CD4-positive, alpha-beta memory T cell (primary cell): ENCODE measurements at regions not wholly inside any gene's neighbourhood (a gene's known extent, or its start where the extent isn't known, plus 50 kb on each side); places are given as distances from the start of the nearest gene placed in this dataset.
"Not testable (repeated sequence)": the region's sequence is repeated elsewhere in the genome, so short reads cannot be mapped to it uniquely, and the experiment has no call there.

Experiments
- CTCF ChIA-PET: fragments of 350-600 bp; sonication (Branson Sonifier 250); formaldehyde crosslinking; loops from one replicate; lab custom pipeline; 2021; ENCODE audit warnings: inconsistent platforms; ENCODE audit not compliant: partially characterized antibody; lab: Charles Lee
- POLR2A ChIA-PET: fragments of 350-600 bp; sonication (Branson Sonifier 250); formaldehyde crosslinking; loops from one replicate; lab custom pipeline; 2021; ENCODE audit not compliant: partially characterized antibody; lab: Charles Lee
- DNase-seq, 5 donors: peaks; one replicate each; pipeline versions ENCODE4 v3.0.0 to v3.0.0-alpha.2; 2020 to 2022; ENCODE audit warnings: mixed read lengths in 1 of 5
- H3K27ac ChIP-seq: one replicate; pipeline ENCODE4 v1.7.0; 2013; ENCODE audit warnings: low read depth, low read length
- H3K27me3 ChIP-seq: 2 replicates; pipeline ENCODE4 v1.7.0; 2013; ENCODE audit warnings: mild to moderate bottlenecking, low read length, moderate library complexity; ENCODE audit not compliant: insufficient read depth
- H3K36me3 ChIP-seq: 2 replicates; pipeline ENCODE4 v1.7.0; 2013; ENCODE audit warnings: mild to moderate bottlenecking, low read length, moderate library complexity; ENCODE audit not compliant: insufficient read depth
- H3K4me1 ChIP-seq: 2 replicates; pipeline ENCODE4 v1.7.0; 2013; ENCODE audit warnings: mild to moderate bottlenecking, low read length, moderate library complexity; ENCODE audit not compliant: insufficient read depth
- H3K4me3 ChIP-seq, 2 donors: one replicate each; pipeline ENCODE4 v1.7.0; 2013; ENCODE audit warnings: low read length in 2 of 2, mild to moderate bottlenecking in 1 of 2
- H3K9me3 ChIP-seq, 2 donors: one replicate each; pipeline ENCODE4 v1.7.0; 2013; ENCODE audit warnings: low read length in 2 of 2, control low read depth in 1 of 2; ENCODE audit not compliant: control insufficient read depth in 1 of 2
- H3K27ac Mint-ChIP-seq, 7 donors: one replicate each; pipeline ENCODE4 v1.8.0; 2020 to 2021; ENCODE audit warnings: mixed read lengths in 7 of 7, mild to moderate bottlenecking in 6 of 7, inconsistent platforms in 3 of 7, moderate library complexity in 3 of 7
- H3K27me3 Mint-ChIP-seq, 2 donors: one replicate each; pipeline ENCODE4 v1.8.0; 2020 to 2021; ENCODE audit warnings: mixed read lengths in 2 of 2
- H3K36me3 Mint-ChIP-seq, 2 donors: one replicate each; pipeline ENCODE4 v1.8.0; 2020 to 2021; ENCODE audit warnings: mixed read lengths in 2 of 2, inconsistent platforms in 1 of 2, mild to moderate bottlenecking in 1 of 2
- H3K4me1 Mint-ChIP-seq, 4 donors: one replicate each; pipeline ENCODE4 v1.8.0; 2020 to 2021; ENCODE audit warnings: mixed read lengths in 4 of 4, mild to moderate bottlenecking in 1 of 4
- H3K4me3 Mint-ChIP-seq, 8 donors: one replicate each; pipeline ENCODE4 v1.8.0; 2020 to 2021; ENCODE audit warnings: mixed read lengths in 8 of 8, mild to moderate bottlenecking in 7 of 8, moderate library complexity in 6 of 8, inconsistent platforms in 3 of 8
- H3K9me3 Mint-ChIP-seq, 8 donors: one replicate each; pipeline ENCODE4 v1.8.0; 2020 to 2021; ENCODE audit warnings: mixed read lengths in 8 of 8, mild to moderate bottlenecking in 5 of 8, inconsistent platforms in 3 of 8, moderate library complexity in 1 of 8
- intact Hi-C: fragments of 100-400 bp; cut with micrococcal nuclease; formaldehyde crosslinking; loops from one replicate; pipeline ENCODE4 v1.15.1; 2023

DNA sequence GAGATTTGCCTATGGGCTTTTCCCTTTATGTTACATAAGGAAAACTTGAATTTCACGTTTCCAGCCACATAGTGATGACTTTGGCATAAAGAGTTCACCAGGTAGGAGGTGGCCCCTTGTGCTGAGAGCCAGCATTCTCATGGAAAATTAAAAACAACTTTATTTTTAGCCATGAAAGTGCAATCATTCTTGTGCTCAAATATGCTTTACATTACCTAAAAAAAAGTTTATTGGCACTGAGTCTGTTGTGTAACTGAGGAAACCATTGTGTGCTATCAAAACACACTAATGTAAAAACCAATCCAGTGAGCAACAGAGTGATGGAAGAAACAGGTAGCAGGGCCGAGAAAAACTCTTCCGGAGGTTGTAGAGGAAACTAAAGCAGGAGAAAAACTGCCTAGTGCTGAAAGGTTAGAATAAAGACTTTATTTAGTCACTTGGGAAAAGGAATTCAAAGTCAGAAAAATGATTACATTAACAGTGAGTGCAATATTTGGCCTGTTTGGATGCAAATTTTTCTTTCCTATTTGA is 332.9 kb upstream of the TMC3 start:
- H3K27ac ChIP-seq, H3K27ac Mint-ChIP-seq, H3K27me3 Mint-ChIP-seq, DNase-seq, intact Hi-C loops, H3K9me3 ChIP-seq, H3K4me3 Mint-ChIP-seq, H3K36me3 ChIP-seq, POLR2A ChIA-PET, CTCF ChIA-PET, H3K4me3 ChIP-seq, H3K36me3 Mint-ChIP-seq, H3K4me1 ChIP-seq, H3K4me1 Mint-ChIP-seq, H3K27me3 ChIP-seq, H3K9me3 Mint-ChIP-seq: not testable (repeated sequence)

DNA sequence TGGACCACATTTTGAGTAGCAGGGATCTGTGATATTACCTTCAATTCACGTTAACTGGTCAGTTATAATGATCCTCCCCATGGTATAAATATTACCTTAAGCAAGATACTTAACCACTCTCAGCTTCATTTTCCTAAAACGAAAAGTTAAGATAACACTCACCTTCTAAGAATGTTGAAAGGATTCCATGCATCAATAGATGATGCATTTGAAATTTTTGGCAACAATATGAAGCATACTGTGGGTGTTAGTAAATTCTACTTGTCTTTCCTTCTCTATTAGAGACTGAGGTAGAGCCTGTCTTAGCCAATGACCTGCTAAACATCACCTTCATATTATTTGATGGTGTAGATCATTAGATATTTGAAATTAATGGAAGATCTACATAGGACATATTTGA is 331.7 kb upstream of the TMC3 start:
- H3K9me3 ChIP-seq, POLR2A ChIA-PET, H3K27me3 Mint-ChIP-seq, H3K4me3 ChIP-seq, H3K4me1 ChIP-seq, H3K27me3 ChIP-seq, H3K27ac ChIP-seq, DNase-seq, H3K4me3 Mint-ChIP-seq, H3K4me1 Mint-ChIP-seq, H3K36me3 Mint-ChIP-seq, H3K36me3 ChIP-seq, intact Hi-C loops, H3K9me3 Mint-ChIP-seq, CTCF ChIA-PET, H3K27ac Mint-ChIP-seq: not testable (repeated sequence)

DNA sequence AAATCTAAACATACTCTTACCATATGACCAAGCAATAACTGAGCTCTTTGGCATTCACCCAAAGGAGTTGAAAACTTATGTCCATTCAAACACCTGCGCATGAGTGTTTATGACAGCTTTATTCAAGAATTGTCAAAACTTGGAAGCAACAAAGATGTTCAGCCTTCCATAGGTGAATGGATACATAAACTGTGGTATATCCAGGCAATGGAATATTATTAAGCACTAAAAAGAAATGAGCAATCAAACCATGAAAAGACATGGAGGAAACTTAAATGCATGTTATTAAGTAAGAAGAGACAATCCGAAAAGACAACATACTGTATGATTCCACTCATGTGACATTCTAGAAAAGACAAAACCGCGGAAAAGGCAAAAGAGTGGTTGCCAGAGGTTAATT is 312.0 kb upstream of the TMC3 start:
- Mint-ChIP-seq H3K27ac (no peak overlapping the region), H3K27me3 (peaks cover 6% of the 10 kb centered on the region in 2 donors), H3K4me3 (no peak overlapping the region), H3K4me1 (no peaks in the 10 kb centered on the region), H3K36me3 (no peaks in the 10 kb centered on the region), H3K9me3 (peaks cover 0 to 7% (median 3%) of the 10 kb centered on the region in 8 donors)
- Histone ChIP-seq H3K27me3 (no peaks in the 10 kb centered on the region), H3K4me3 (no peak overlapping the region), H3K9me3 (no peaks in the 10 kb centered on the region), H3K4me1 (no peaks in the 10 kb centered on the region), H3K36me3 (no peaks in the 10 kb centered on the region), H3K27ac (no peak overlapping the region)
- ChIA-PET CTCF (no interaction called here), POLR2A (no interaction called here)
- DNase-seq: no peak
- intact Hi-C loops: no loop called here

DNA sequence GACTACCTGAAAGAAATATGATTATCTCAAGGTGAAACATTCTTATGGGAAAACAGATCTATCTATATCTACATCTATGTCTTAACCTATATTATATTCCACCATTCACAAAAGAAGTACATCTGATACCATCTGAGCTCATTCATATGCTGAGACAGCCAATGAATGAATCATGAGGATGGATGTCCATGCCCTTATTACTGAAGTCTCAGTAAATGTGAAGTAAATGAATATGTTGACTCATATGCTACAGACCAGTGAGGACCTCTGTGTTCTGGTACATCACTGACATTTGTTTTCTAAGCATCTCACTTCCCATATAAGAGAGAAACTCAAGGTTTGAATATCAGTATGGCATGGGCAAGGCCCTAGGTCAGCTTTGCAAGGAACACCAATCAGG is 311.2 kb upstream of the TMC3 start:
- Mint-ChIP-seq H3K36me3 (no peaks in the 10 kb centered on the region), H3K9me3 (peaks cover 0 to 8% (median 4%) of the 10 kb centered on the region in 8 donors), H3K4me3 (no peak overlapping the region), H3K27me3 (peaks cover 6% of the 10 kb centered on the region in 2 donors), H3K27ac (no peak overlapping the region), H3K4me1 (no peaks in the 10 kb centered on the region)
- no peaks in the 10 kb centered on the region for H3K9me3 ChIP-seq
- no peaks in the 10 kb centered on the region for H3K36me3 ChIP-seq
- ChIA-PET POLR2A (no interaction called here), CTCF (no interaction called here)
- no peak overlapping the region for H3K4me3 ChIP-seq
- no peaks in the 10 kb centered on the region for H3K4me1 ChIP-seq
- DNase-seq: no peak
- H3K27me3 ChIP-seq: no peaks in the 10 kb centered on the region
- intact Hi-C loops: no loop called here
- no peak overlapping the region for H3K27ac ChIP-seq

DNA sequence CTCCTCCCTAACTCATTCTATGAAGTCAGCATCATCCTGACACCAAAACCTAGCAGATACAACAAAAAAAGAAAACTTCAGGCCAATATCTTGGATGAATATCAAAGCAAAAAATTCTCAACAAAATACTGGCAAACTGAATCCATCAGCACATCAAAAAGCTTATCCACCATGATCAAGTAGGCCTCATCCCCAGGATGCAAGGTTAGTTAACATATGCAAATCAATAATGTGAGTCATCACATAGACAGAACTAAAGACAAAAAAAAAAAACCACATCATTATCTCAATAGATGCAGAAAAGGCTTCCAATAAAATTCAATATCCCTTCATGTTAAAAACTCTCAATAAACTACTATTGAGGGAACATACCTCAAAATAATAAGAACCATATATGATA is 306.8 kb upstream of the TMC3 start:
- H3K4me3 ChIP-seq: no peak overlapping the region
- Mint-ChIP-seq H3K9me3 (peaks cover 0 to 18% (median 7%) of the 10 kb centered on the region in 8 donors), H3K4me3 (no peak overlapping the region), H3K27ac (no peak overlapping the region), H3K4me1 (no peaks in the 10 kb centered on the region), H3K36me3 (no peaks in the 10 kb centered on the region), H3K27me3 (peaks cover 5 to 6% of the 10 kb centered on the region in 2 donors)
- ChIA-PET CTCF (no interaction called here), POLR2A (no interaction called here)
- no peak overlapping the region for H3K27ac ChIP-seq
- intact Hi-C loops: no loop called here
- no peaks in the 10 kb centered on the region for H3K9me3 ChIP-seq
- no peaks in the 10 kb centered on the region for H3K4me1 ChIP-seq
- no peaks in the 10 kb centered on the region for H3K36me3 ChIP-seq
- no peak for DNase-seq
- H3K27me3 ChIP-seq: no peaks in the 10 kb centered on the region

GRCh38 chr15:81666839-81667238 is 292.8 kb upstream of the TMC3 start:
- ChIA-PET POLR2A (no interaction called here), CTCF (no interaction called here)
- H3K27ac ChIP-seq: no peak overlapping the region
- no peaks in the 10 kb centered on the region for H3K4me1 Mint-ChIP-seq
- H3K36me3 Mint-ChIP-seq: no peaks in the 10 kb centered on the region
- H3K4me3 Mint-ChIP-seq: no peak overlapping the region
- peaks cover 0 to 4% (median 0%) of the 10 kb centered on the region in 8 donors for H3K9me3 Mint-ChIP-seq
- intact Hi-C loops: no loop called here
- H3K27ac Mint-ChIP-seq: no peak overlapping the region
- peaks cover 0 to 5% of the 10 kb centered on the region in 2 donors for H3K27me3 Mint-ChIP-seq
- no peaks in the 10 kb centered on the region for H3K4me1 ChIP-seq
- no peak overlapping the region for H3K4me3 ChIP-seq
- DNase-seq: no peak
- no peaks in the 10 kb centered on the region for H3K9me3 ChIP-seq
- H3K36me3 ChIP-seq: no peaks in the 10 kb centered on the region
- no peaks in the 10 kb centered on the region for H3K27me3 ChIP-seq

DNA sequence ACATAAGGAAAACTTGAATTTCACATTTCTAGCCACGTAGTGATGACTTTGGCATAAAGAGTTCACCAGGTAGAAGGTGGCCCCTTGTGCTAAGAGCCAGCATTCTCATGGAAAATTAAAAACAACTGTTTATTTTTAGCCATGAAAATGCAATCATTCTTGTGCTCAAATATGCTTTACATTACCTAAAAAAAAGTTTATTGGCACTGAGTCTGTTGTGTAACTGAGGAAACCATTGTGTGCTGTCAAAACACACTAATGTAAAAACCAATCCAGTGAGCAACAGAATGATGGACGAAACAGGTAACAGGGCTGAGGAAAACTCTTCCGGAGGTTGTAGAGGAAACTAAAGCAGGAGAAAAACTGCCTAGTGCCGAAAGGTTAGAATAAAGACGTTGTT is 287.0 kb upstream of the TMC3 start:
- Mint-ChIP-seq H3K27ac (no peak overlapping the region), H3K36me3 (no peaks in the 10 kb centered on the region), H3K4me1 (no peaks in the 10 kb centered on the region), H3K4me3 (no peak overlapping the region), H3K27me3 (peaks cover 6 to 7% of the 10 kb centered on the region in 2 donors), H3K9me3 (peaks cover 0 to 5% (median under 1%) of the 10 kb centered on the region in 8 donors)
- no peak overlapping the region for H3K27ac ChIP-seq
- intact Hi-C loops: no loop called here
- H3K27me3 ChIP-seq: no peaks in the 10 kb centered on the region
- CTCF ChIA-PET: no interaction called here
- POLR2A ChIA-PET: no interaction called here
- no peak for DNase-seq
- H3K4me1 ChIP-seq: no peaks in the 10 kb centered on the region
- no peak overlapping the region for H3K4me3 ChIP-seq
- no peaks in the 10 kb centered on the region for H3K9me3 ChIP-seq
- no peaks in the 10 kb centered on the region for H3K36me3 ChIP-seq

DNA sequence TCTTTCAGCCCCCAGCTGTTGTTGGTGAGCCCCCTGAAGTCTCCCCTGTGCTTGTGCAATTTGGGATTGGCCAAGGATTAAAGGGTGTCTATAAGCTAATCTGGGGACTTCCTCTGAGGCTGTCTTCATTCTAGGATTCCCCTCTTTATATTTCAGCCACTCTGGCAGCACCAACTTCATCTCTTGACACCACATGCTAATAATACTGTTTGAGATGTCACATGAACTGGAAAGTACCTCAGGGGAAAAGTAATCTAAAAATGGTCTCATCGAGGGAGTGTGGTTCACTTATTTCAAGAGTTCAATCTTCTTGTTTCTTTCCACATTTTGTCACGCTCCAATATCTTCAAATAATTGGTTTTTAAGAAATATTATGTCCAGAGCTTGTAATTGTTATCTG is 279.2 kb upstream of the TMC3 start:
- H3K4me1 ChIP-seq: no peaks in the 10 kb centered on the region
- Mint-ChIP-seq H3K4me3 (no peak overlapping the region), H3K27ac (no peak overlapping the region), H3K27me3 (no peaks in the 10 kb centered on the region), H3K36me3 (no peaks in the 10 kb centered on the region), H3K4me1 (no peaks in the 10 kb centered on the region), H3K9me3 (peaks cover 0 to 14% (median 2%) of the 10 kb centered on the region in 8 donors)
- intact Hi-C loops: no loop called here
- ChIA-PET POLR2A (no interaction called here), CTCF (no interaction called here)
- no peaks in the 10 kb centered on the region for H3K9me3 ChIP-seq
- H3K27me3 ChIP-seq: no peaks in the 10 kb centered on the region
- no peak overlapping the region for H3K27ac ChIP-seq
- DNase-seq: no peak
- no peaks in the 10 kb centered on the region for H3K36me3 ChIP-seq
- no peak overlapping the region for H3K4me3 ChIP-seq
